ENCODE measurements at regions not wholly inside any gene's neighbourhood (a gene's known extent, or its start where the extent isn't known, plus 50 kb on each side); places are given as distances from the start of the nearest gene placed in this dataset.

GRCh38 chr1:60223158-60223557 lies 149.6 kb upstream of the C1orf87 start:
- no peaks in the 10 kb centered on the region for H3K9me2 ChIP-seq (ENCODE audit: insufficient read depth)
- no peak overlapping the region for H3K9ac ChIP-seq (ENCODE audit: low read length)
- no peaks in the 10 kb centered on the region for H3K36me3 ChIP-seq (ENCODE audit: control insufficient read depth in 1 of 2, insufficient read depth in 2 of 2, low read length in 2 of 2)
- no peak overlapping the region for H2AFZ ChIP-seq (ENCODE audit: low read depth, low read length, poor library complexity, severe bottlenecking)
- TF ChIP-seq SIN3A (IDR thresholded peaks at IDR 0.05; ENCODE audit: low read depth) (no peak), ATF3 (IDR thresholded peaks at IDR 0.05) (no peak), YY1 (IDR thresholded peaks at IDR 0.05; ENCODE audit: extremely low read depth, insufficient replicate concordance, low read depth, low read length) (no peak), JUND (IDR thresholded peaks at IDR 0.05) (no peak), ZBTB33 (IDR thresholded peaks at IDR 0.05; ENCODE audit: extremely low read depth, insufficient replicate concordance, low read length) (no peak), EGR1 (IDR thresholded peaks at IDR 0.05; ENCODE audit: low read depth) (no peak), EZH2 (IDR thresholded peaks at IDR 0.05) (no peak), REST (IDR thresholded peaks at IDR 0.05; ENCODE audit: low read depth) (no peak), ZNF274 (IDR thresholded peaks at IDR 0.05; ENCODE audit: low read depth, low read length) (no peak), CEBPB (IDR thresholded peaks at IDR 0.05; ENCODE audit: low read depth) (no peak), ELF1 (IDR thresholded peaks at IDR 0.05; ENCODE audit: borderline replicate concordance, low read depth) (no peak), SP1 (IDR thresholded peaks at IDR 0.05; ENCODE audit: low read depth) (no peak), CBX3 (IDR thresholded peaks at IDR 0.05; ENCODE audit: low read depth) (no peak), POLR2AphosphoS5 (IDR thresholded peaks at IDR 0.05; ENCODE audit: low read depth, low read length) (no peak), TCF7L2 (IDR thresholded peaks at IDR 0.05; ENCODE audit: borderline replicate concordance, extremely low read depth, insufficient read depth, insufficient read length) (no peak), FOSL1 (IDR thresholded peaks at IDR 0.05; ENCODE audit: low read depth) (no peak), CTCF (IDR thresholded peaks at IDR 0.05 in 2 of 3, conservative IDR thresholded peaks at IDR 0.05 in 1 of 3; ENCODE audit: borderline replicate concordance in 1 of 3, insufficient read depth in 1 of 3, low read depth in 2 of 3, low read length in 2 of 3) (no peak)
- no peaks in the 10 kb centered on the region for H3K9me3 ChIP-seq (ENCODE audit: control insufficient read depth in 1 of 2, insufficient read depth in 1 of 2, low read depth in 1 of 2, low read length in 2 of 2)
- ATAC-seq (no peak), DNase-seq (ENCODE audit: low read depth, low spot score) (no peak)
- POLR2A ChIA-PET = no interaction called here
- no peaks in the 10 kb centered on the region for H3K27me3 ChIP-seq (ENCODE audit: insufficient read depth, low read length)
- H3K4me2 ChIP-seq (ENCODE audit: low read length) = no peak overlapping the region
- RAD21 ChIA-PET (ENCODE audit: low non-redundant PET in 1 of 2, low total read pairs in 2 of 2, uncharacterized antibody in 2 of 2, unreplicated experiment in 2 of 2) = no interaction called here
- intact Hi-C loops (cut with micrococcal nuclease) = no loop called here
- BruUV-seq (replicated peaks) = no TSS peak
- CTCF ChIA-PET = no interaction called here
- no peaks in the 10 kb centered on the region for H3K79me2 ChIP-seq (ENCODE audit: insufficient read depth, low read length)
- H3K4me1 ChIP-seq (ENCODE audit: control insufficient read depth in 1 of 2, insufficient read depth in 2 of 2, low read length in 2 of 2) = peaks cover 4 to 9% of the 10 kb centered on the region in 2 experiments; a peak in 3 of 4 replicates
- no peaks in the 10 kb centered on the region for H4K20me1 ChIP-seq (ENCODE audit: insufficient read depth)
- no peak overlapping the region for H3K27ac ChIP-seq (ENCODE audit: low read depth, low read length)
- no peak overlapping the region for H3K4me3 ChIP-seq (replicated peaks in 1 of 2; ENCODE audit: low read depth in 1 of 2, low read length in 2 of 2)

Data from HCT116 (cell line).